Heart left ventricle (tissue), 13 donors: ENCODE measurements at regions not wholly inside any gene's neighbourhood (a gene's known extent, or its start where the extent isn't known, plus 50 kb on each side); places are given as distances from the start of the nearest gene placed in this dataset.

ENCODE experiments used
- CTCF ChIP-seq, 12 donors: fragments of 200-600 bp; sonication (generic) in 4 of 12; IDR thresholded peaks; one replicate each; pipeline versions ENCODE4 v1.5.0 to v1.8.0; 2018 to 2022; ENCODE audit warnings: antibody characterized with exemption in 12 of 12, mild to moderate bottlenecking in 5 of 12
- POLR2A ChIP-seq, 2 donors: fragments of 450-650 bp; IDR thresholded peaks; one replicate each; pipeline ENCODE4 v1.6.1; 2017; ENCODE audit warnings: antibody characterized with exemption in 2 of 2, mild to moderate bottlenecking in 2 of 2, moderate library complexity in 2 of 2
- donor health status: ischemic (EF 13 %, LVEDD 7.1; RV severe dilation, severe dysfunction).
- donor health status: DM: no; HTN: yes; CAD: no.
- donor health status: DM: no; HTN: no; CAD: no.
- donor health status: ischemic (EF 25% LVEDD 6.9; RV normal size, moderate dysfunction).
- donor health status: ischemic (EF 25% LVEDD 5.7; RV mildly dilated, moderate dysfunction).
- donor health status: ischemic (EF 35%, LVEDD 5.7; RV mildly dilated, moderate dysfunction).
- donor health status: nonischemic (EF 11% LVEDD 7.7; RV severe dilation, severe dysfunction).
- donor health status: DM: yes; HTN: yes; CAD: no.
- donor health status: PGD.
- donor health status: ischemic (EF 29% LVEDD 5.4; RV normal size, mild dysfunction).
- donor health status: nonischemic (EF 23%, LVEDD 6.1; RV moderate dilation, normal function).

GRCh38 chr2:56473524-56473923 is 289.7 kb downstream of the CCDC85A start:
- TF ChIP-seq POLR2A (IDR thresholded peaks at IDR 0.05) (no peak), CTCF (IDR thresholded peaks at IDR 0.05) (no peak)
